GM10266 (cell line): ENCODE measurements at regions not wholly inside any gene's neighbourhood (a gene's known extent, or its start where the extent isn't known, plus 50 kb on each side); places are given as distances from the start of the nearest gene placed in this dataset.

Source experiments
- DNase-seq: peaks from one replicate; pipeline ENCODE4 v3.0.0; 2012; ENCODE audit errors: extremely low spot score
- CTCF ChIP-seq: IDR thresholded peaks from 2 replicates; pipeline ENCODE4 v1.5.1; 2012; ENCODE audit warnings: mild to moderate bottlenecking, low read depth; ENCODE audit not compliant: control insufficient read depth, insufficient read depth; ENCODE audit errors: missing control alignments

DNA sequence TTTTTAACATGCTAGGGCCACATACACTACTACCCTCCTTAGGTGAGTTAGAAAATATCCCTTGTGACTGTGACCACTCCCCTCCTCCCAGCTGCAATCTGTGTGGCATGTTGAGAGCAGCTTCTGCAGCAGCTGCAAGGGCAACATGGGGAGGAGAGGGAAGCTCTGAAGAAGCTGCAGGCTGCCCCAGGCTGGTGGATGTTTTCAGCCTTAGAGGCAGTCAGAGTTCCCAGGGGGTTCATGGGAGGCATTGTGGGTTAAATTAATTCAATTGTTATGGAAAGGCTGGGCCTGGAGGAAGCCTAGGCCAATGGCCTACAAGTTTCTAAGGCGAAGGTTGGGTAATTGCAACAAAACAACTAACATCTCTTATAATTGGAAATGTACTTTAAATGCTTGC is 860.8 kb downstream of the NLGN4Y start:
- no peak for DNase-seq
- TF ChIP-seq CTCF, result no peak

DNA sequence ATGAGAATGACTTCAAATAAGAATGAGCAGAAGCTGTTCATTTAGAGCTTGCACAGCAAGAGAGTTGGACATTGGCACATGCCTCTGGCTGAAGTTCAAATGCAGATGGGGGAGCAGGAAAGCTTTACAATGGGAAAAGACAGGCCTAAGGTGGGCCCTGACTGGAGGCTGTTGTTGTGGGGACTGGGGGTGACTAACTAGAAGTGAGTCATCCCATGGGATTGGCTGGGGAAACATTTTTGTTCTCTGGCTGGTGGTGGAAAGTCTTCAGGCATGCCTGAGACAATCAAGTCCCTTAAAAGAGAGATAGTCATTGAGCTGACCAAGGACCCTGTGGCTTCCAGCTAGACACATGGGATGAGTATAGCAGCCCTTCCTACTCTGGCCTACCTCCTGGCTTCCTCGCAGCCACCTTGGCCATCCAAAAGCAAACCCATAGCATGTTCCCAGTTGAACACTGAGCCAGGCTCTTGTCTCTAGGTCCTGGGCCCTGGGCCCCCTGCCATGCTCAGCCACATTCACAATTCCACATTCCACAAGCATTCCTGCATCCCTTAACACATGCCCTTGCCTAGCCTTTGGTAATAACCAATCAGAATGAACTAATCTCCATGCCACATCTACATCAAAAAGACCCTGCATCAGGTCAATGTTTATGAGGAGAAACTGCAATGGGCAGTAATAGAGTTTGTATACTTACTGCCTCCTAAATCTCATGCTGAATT is 873.4 kb downstream of the NLGN4Y start:
- no peak for DNase-seq
- no peak for TF ChIP-seq CTCF

- DNase-seq, result no peak
- no peak for TF ChIP-seq CTCF
Measured at GRCh38 chrY:15402451-15402850, 878.1 kb downstream of the NLGN4Y start.

GRCh38 chrY:15404551-15404950 is 880.2 kb downstream of the NLGN4Y start:
- no peak for DNase-seq
- no peak for TF ChIP-seq CTCF

GRCh38 chrY:15415165-15415564 is 890.8 kb downstream of the NLGN4Y start:
- no peak for DNase-seq
- no peak for TF ChIP-seq CTCF

- DNase-seq, result no peak
- TF ChIP-seq CTCF, result no peak
Measured at GRCh38 chrY:15418613-15419012, 894.3 kb downstream of the NLGN4Y start.

- DNase-seq, result peak; percentile 16
- no peak for TF ChIP-seq CTCF
Measured at GRCh38 chrY:15424665-15425132, 900.4 kb downstream of the NLGN4Y start.
